ENCODE measurements at regions not wholly inside any gene's neighbourhood (a gene's known extent, or its start where the extent isn't known, plus 50 kb on each side); places are given as distances from the start of the nearest gene placed in this dataset.
"Not testable (repeated sequence)": the region's sequence is repeated elsewhere in the genome, so short reads cannot be mapped to it uniquely, and the experiment has no call there.

DNA sequence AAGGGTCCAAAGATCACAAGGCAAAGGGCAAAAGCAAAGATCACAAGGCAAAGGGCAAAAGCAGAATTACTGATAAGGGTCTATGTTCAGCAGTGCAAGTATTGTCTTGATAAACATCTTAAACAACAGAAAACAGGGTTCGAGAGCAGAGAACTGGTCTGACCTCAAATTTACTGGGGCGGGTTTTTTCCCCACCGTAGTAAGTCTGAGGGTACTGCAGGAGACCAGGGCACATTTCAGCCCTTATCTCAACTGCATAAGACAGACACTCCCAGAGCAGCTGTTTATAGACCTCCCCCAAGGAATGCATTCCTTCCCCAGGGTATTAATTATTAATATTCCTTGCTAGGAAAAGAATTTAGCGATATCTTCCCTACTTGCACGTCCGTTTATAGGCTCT lies 61.3 kb downstream of the ZNF860 start:
- not testable (repeated sequence) for H3K4me3 ChIP-seq, H3K36me3 ChIP-seq
- 88% methylated on average over 6 of the region's 6 CpGs for WGBS

GRCh38 chr3:32045091-32045915 lies 61.1 kb upstream of the GPD1L start:
- H3K36me3 ChIP-seq = no peaks in the 10 kb centered on the region
- intact Hi-C loops (cut with DNase I) = no loop called here
- no peak overlapping the region for H3K4me3 ChIP-seq
- WGBS = 14% methylated on average over 5 of the region's 5 CpGs
- peak; percentile 46 for TF ChIP-seq POLR2AphosphoS5 (IDR thresholded peaks at IDR 0.05)
- TF ChIP-seq CTCF (IDR thresholded peaks at IDR 0.05) = peak in 1 of 4 experiments; percentile 7
- TF ChIP-seq POLR2A (IDR thresholded peaks at IDR 0.05) = no peak
- H3K27ac ChIP-seq = peak overlapping the region; percentile 70 to 71
- peak; percentile 62 for DNase-seq (ENCODE audit: low spot score)
- H3K9me3 ChIP-seq = no peaks in the 10 kb centered on the region
- H3K27me3 ChIP-seq (replicated peaks; ENCODE audit: insufficient read depth) = no peaks in the 10 kb centered on the region
- no peaks in the 10 kb centered on the region for H3K4me1 ChIP-seq (replicated peaks)

More for the DNA sequence above, 61.3 kb downstream of the ZNF860 start:
- H3K27ac ChIP-seq; H3K27me3 ChIP-seq (replicated peaks; ENCODE audit: insufficient read depth); H3K4me1 ChIP-seq (replicated peaks); DNase-seq (ENCODE audit: low spot score); H3K9me3 ChIP-seq; intact Hi-C loops (cut with DNase I): not testable (repeated sequence)

DNA sequence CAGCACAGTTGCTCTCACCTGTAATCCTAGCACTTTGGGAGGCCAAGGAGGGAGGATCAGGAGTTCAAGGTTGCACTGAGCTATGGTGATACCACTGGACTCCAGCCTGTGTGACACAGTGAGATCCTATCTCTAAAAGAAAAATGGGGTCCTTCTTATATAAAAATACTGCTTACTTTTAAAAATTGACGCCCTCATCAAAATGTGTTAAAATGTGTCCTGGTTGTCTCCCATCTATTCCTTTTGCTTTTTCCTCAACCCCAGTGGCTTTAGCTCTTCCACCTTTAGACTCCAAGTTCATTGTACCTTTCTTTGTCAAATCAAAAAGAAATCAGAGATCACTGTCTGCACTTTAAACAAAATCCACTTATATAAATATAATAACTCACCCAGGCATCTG lies 60.3 kb upstream of the GPD1L start:
- intact Hi-C loops (cut with DNase I) = no loop called here
- no peak for TF ChIP-seq CTCF (IDR thresholded peaks at IDR 0.05)
- no peak for TF ChIP-seq POLR2A (IDR thresholded peaks at IDR 0.05)
- no peak for TF ChIP-seq POLR2AphosphoS5 (IDR thresholded peaks at IDR 0.05)
- Histone ChIP-seq H3K4me3 (no peak overlapping the region), H3K27me3 (replicated peaks; ENCODE audit: insufficient read depth) (no peaks in the 10 kb centered on the region), H3K4me1 (replicated peaks) (no peaks in the 10 kb centered on the region), H3K27ac (peak overlapping the region; percentile 70 to 71), H3K9me3 (no peaks in the 10 kb centered on the region), H3K36me3 (no peaks in the 10 kb centered on the region)
- DNase-seq (ENCODE audit: low spot score) = no peak
- WGBS = 92% methylated on average over 1 of the region's 1 CpG

- no peak for DNase-seq (ENCODE audit: low spot score)
- Histone ChIP-seq H3K36me3 (no peaks in the 10 kb centered on the region), H3K9me3 (no peaks in the 10 kb centered on the region), H3K4me1 (replicated peaks) (no peaks in the 10 kb centered on the region), H3K27me3 (replicated peaks; ENCODE audit: insufficient read depth) (no peaks in the 10 kb centered on the region), H3K4me3 (no peak overlapping the region), H3K27ac (no peak overlapping the region)
- intact Hi-C loops (cut with DNase I) = no loop called here
- WGBS = 98% methylated on average over 4 of the region's 4 CpGs
- no peak for TF ChIP-seq POLR2A (IDR thresholded peaks at IDR 0.05)
- no peak for TF ChIP-seq POLR2AphosphoS5 (IDR thresholded peaks at IDR 0.05)
- no peak for TF ChIP-seq CTCF (IDR thresholded peaks at IDR 0.05)
Observed at GRCh38 chr3:32048487-32049182, 57.8 kb upstream of the GPD1L start.

DNA sequence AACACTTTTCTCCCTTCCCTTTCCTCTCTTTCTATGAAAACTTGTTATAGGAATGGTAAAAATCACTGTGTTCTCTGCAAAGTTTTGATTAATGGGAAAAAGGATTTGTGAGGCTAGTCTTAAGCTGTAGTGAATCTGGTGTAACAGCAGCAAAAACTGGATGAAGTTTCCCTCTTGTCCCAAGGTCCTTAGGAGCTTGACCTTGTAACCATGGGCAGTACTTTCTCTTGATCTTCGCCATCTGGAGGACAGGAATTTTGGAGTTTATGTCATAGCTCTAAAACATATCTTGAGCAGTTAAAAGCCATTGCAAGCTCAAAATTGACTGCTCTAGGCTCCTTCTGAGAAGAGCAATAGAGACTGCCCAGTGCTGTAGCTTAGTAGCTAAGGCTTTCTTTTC lies 56.5 kb upstream of the GPD1L start:
- H3K27ac ChIP-seq = no peak overlapping the region
- H3K36me3 ChIP-seq = no peaks in the 10 kb centered on the region
- DNase-seq (ENCODE audit: low spot score) = no peak
- H3K27me3 ChIP-seq (replicated peaks; ENCODE audit: insufficient read depth) = no peaks in the 10 kb centered on the region
- H3K4me3 ChIP-seq = no peak overlapping the region
- H3K9me3 ChIP-seq = no peaks in the 10 kb centered on the region
- 82% methylated on average over 1 of the region's 1 CpG for WGBS
- intact Hi-C loops (cut with DNase I) = no loop called here
- no peaks in the 10 kb centered on the region for H3K4me1 ChIP-seq (replicated peaks)
- no peak for TF ChIP-seq POLR2A (IDR thresholded peaks at IDR 0.05)
- no peak for TF ChIP-seq CTCF (IDR thresholded peaks at IDR 0.05)
- TF ChIP-seq POLR2AphosphoS5 (IDR thresholded peaks at IDR 0.05) = no peak

Data from prostate gland (tissue), 2 donors.